ENCODE measurements at regions not wholly inside any gene's neighbourhood (a gene's known extent, or its start where the extent isn't known, plus 50 kb on each side); places are given as distances from the start of the nearest gene placed in this dataset.

- Histone ChIP-seq H3K79me2 (ENCODE audit: control insufficient read depth, low read length) (no peaks in the 10 kb centered on the region), H4K20me1 (ENCODE audit: control insufficient read depth, insufficient read depth, low read depth, low read length) (no peaks in the 10 kb centered on the region), H3K27ac (ENCODE audit: low read depth, low read length) (no peak overlapping the region), H3K4me3 (ENCODE audit: low read length) (no peak overlapping the region), H3K27me3 (ENCODE audit: control insufficient read depth, low read length) (no peaks in the 10 kb centered on the region), H3K4me2 (ENCODE audit: low read length) (no peak overlapping the region), H3K36me3 (ENCODE audit: control insufficient read depth, low read length) (no peaks in the 10 kb centered on the region), H3K4me1 (ENCODE audit: control insufficient read depth, low read length) (no peaks in the 10 kb centered on the region), H3K9me2 (replicated peaks; ENCODE audit: control insufficient read depth, low read length) (no peaks in the 10 kb centered on the region), H3K9me3 (ENCODE audit: control insufficient read depth, insufficient read depth, low read length) (no peaks in the 10 kb centered on the region), H3F3A (ENCODE audit: control insufficient read depth, insufficient read depth) (no peaks in the 10 kb centered on the region)
- TF ChIP-seq, protein P1, sequence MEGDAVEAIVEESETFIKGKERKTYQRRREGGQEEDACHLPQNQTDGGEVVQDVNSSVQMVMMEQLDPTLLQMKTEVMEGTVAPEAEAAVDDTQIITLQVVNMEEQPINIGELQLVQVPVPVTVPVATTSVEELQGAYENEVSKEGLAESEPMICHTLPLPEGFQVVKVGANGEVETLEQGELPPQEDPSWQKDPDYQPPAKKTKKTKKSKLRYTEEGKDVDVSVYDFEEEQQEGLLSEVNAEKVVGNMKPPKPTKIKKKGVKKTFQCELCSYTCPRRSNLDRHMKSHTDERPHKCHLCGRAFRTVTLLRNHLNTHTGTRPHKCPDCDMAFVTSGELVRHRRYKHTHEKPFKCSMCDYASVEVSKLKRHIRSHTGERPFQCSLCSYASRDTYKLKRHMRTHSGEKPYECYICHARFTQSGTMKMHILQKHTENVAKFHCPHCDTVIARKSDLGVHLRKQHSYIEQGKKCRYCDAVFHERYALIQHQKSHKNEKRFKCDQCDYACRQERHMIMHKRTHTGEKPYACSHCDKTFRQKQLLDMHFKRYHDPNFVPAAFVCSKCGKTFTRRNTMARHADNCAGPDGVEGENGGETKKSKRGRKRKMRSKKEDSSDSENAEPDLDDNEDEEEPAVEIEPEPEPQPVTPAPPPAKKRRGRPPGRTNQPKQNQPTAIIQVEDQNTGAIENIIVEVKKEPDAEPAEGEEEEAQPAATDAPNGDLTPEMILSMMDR (IDR thresholded peaks at IDR 0.05; ENCODE audit: low read depth, low read length, poor library complexity, severe bottlenecking), result no peak
- TF ChIP-seq EZH2phosphoT487 (IDR thresholded peaks at IDR 0.05; ENCODE audit: borderline replicate concordance, low read length), result no peak
Observed at GRCh38 chr3:159513444-159513843, 475.2 kb upstream of the IL12A start.

GRCh38 chr3:159513867-159514380 is 474.7 kb upstream of the IL12A start:
- no peak overlapping the region for H3K4me3 ChIP-seq (ENCODE audit: low read length)
- no peaks in the 10 kb centered on the region for H3F3A ChIP-seq (ENCODE audit: control insufficient read depth, insufficient read depth)
- no peak for TF ChIP-seq EZH2phosphoT487 (IDR thresholded peaks at IDR 0.05; ENCODE audit: borderline replicate concordance, low read length)
- TF ChIP-seq, protein P1 (IDR thresholded peaks at IDR 0.05; ENCODE audit: low read depth, low read length, poor library complexity, severe bottlenecking), result no peak
- no peaks in the 10 kb centered on the region for H3K79me2 ChIP-seq (ENCODE audit: control insufficient read depth, low read length)
- H3K27me3 ChIP-seq (ENCODE audit: control insufficient read depth, low read length), result no peaks in the 10 kb centered on the region
- H3K9me3 ChIP-seq (ENCODE audit: control insufficient read depth, insufficient read depth, low read length), result no peaks in the 10 kb centered on the region
- no peaks in the 10 kb centered on the region for H3K9me2 ChIP-seq (replicated peaks; ENCODE audit: control insufficient read depth, low read length)
- no peak overlapping the region for H3K27ac ChIP-seq (ENCODE audit: low read depth, low read length)
- H3K4me2 ChIP-seq (ENCODE audit: low read length), result no peak overlapping the region
- no peaks in the 10 kb centered on the region for H3K4me1 ChIP-seq (ENCODE audit: control insufficient read depth, low read length)
- H3K36me3 ChIP-seq (ENCODE audit: control insufficient read depth, low read length), result no peaks in the 10 kb centered on the region
- no peaks in the 10 kb centered on the region for H4K20me1 ChIP-seq (ENCODE audit: control insufficient read depth, insufficient read depth, low read depth, low read length)

- Histone ChIP-seq H3K79me2 (ENCODE audit: control insufficient read depth, low read length) (no peaks in the 10 kb centered on the region), H4K20me1 (ENCODE audit: control insufficient read depth, insufficient read depth, low read depth, low read length) (no peaks in the 10 kb centered on the region), H3K27me3 (ENCODE audit: control insufficient read depth, low read length) (no peaks in the 10 kb centered on the region), H3F3A (ENCODE audit: control insufficient read depth, insufficient read depth) (no peaks in the 10 kb centered on the region), H3K4me1 (ENCODE audit: control insufficient read depth, low read length) (no peaks in the 10 kb centered on the region), H3K4me2 (ENCODE audit: low read length) (no peak overlapping the region), H3K9me3 (ENCODE audit: control insufficient read depth, insufficient read depth, low read length) (no peaks in the 10 kb centered on the region), H3K27ac (ENCODE audit: low read depth, low read length) (no peak overlapping the region), H3K4me3 (ENCODE audit: low read length) (no peak overlapping the region), H3K9me2 (replicated peaks; ENCODE audit: control insufficient read depth, low read length) (no peaks in the 10 kb centered on the region), H3K36me3 (ENCODE audit: control insufficient read depth, low read length) (no peaks in the 10 kb centered on the region)
- TF ChIP-seq, protein P1 (IDR thresholded peaks at IDR 0.05; ENCODE audit: low read depth, low read length, poor library complexity, severe bottlenecking), result no peak
- no peak for TF ChIP-seq EZH2phosphoT487 (IDR thresholded peaks at IDR 0.05; ENCODE audit: borderline replicate concordance, low read length)
Observed at GRCh38 chr3:159517105-159517504, 471.5 kb upstream of the IL12A start.

Measured in DOHH2 (cell line).